Esophagus (tissue), 2 donors: ENCODE measurements at regions not wholly inside any gene's neighbourhood (a gene's known extent, or its start where the extent isn't known, plus 50 kb on each side); places are given as distances from the start of the nearest gene placed in this dataset.
"Not testable (repeated sequence)": the region's sequence is repeated elsewhere in the genome, so short reads cannot be mapped to it uniquely, and the experiment has no call there.

Experiments
- H3K27ac ChIP-seq, 2 donors: one replicate each; pipeline ENCODE4 v1.5.1; 2013; ENCODE audit warnings: low read depth in 2 of 2, mild to moderate bottlenecking in 2 of 2, inconsistent platforms in 1 of 2, low read length in 1 of 2, moderate library complexity in 1 of 2
- H3K27me3 ChIP-seq, 2 donors: one replicate each; pipeline ENCODE4 v1.6.1; 2013; ENCODE audit warnings: low read length in 2 of 2, control low read depth in 1 of 2, mild to moderate bottlenecking in 1 of 2; ENCODE audit not compliant: insufficient read depth in 2 of 2, control insufficient read depth in 1 of 2
- H3K36me3 ChIP-seq, 2 donors: one replicate each; pipeline ENCODE4 v1.6.1; 2013; ENCODE audit warnings: low read length in 1 of 2; ENCODE audit not compliant: control insufficient read depth in 2 of 2, insufficient read depth in 2 of 2
- H3K4me1 ChIP-seq, 2 donors: one replicate each; pipeline ENCODE4 v1.6.1; 2013; ENCODE audit warnings: low read length in 1 of 2; ENCODE audit not compliant: control insufficient read depth in 2 of 2, insufficient read depth in 2 of 2
- H3K4me3 ChIP-seq, 2 donors: one replicate each; pipeline ENCODE4 v1.5.1; 2013; ENCODE audit warnings: low read length in 2 of 2, mild to moderate bottlenecking in 2 of 2, low read depth in 1 of 2, moderate library complexity in 1 of 2
- H3K9me3 ChIP-seq, 2 donors: one replicate each; pipeline ENCODE4 v1.6.1; 2013; ENCODE audit warnings: mild to moderate bottlenecking in 2 of 2, low read depth in 1 of 2, low read length in 1 of 2, moderate library complexity in 1 of 2; ENCODE audit not compliant: control insufficient read depth in 2 of 2, insufficient read depth in 1 of 2
- WGBS, 2 donors: extraction: QIAGEN DNeasy Blood & Tissue Kit; methylation state at CpG; one replicate each; pipeline ENCODE4 v1.1.7; 2013; 5-methylcytosine and 5-hydroxymethylcytosine counted together
- donor health status: healthy with polysubstance abuse.
- donor health status: Bipolar disorder and iron deficiency.

DNA sequence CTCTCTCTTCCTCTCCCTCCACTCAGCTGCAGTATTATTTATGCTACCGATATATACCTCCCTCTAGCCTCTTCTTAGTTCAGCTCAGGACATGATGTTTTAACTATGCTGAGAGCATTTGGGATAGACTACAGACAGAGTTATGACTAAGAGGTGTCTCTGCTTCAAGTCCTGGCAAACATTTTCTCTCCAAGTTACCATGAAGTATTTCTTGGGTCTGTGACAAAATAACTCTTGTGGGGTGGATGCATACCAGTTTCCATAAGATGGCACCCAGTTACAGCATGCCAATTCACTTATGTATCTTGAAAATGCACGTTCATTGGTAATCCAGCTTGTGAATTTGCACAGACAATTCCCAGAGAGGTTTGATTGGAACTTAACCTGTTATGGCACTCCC, 737.6 kb downstream of the SLC4A3 start:
- Histone ChIP-seq H3K27ac (no peak overlapping the region), H3K36me3 (no peaks in the 10 kb centered on the region), H3K9me3 (no peaks in the 10 kb centered on the region), H3K4me3 (no peak overlapping the region), H3K4me1 (no peaks in the 10 kb centered on the region), H3K27me3 (no peaks in the 10 kb centered on the region)
- WGBS, 2 donors = 41 to 66% methylated on average over 2 of the region's 2 CpGs

DNA sequence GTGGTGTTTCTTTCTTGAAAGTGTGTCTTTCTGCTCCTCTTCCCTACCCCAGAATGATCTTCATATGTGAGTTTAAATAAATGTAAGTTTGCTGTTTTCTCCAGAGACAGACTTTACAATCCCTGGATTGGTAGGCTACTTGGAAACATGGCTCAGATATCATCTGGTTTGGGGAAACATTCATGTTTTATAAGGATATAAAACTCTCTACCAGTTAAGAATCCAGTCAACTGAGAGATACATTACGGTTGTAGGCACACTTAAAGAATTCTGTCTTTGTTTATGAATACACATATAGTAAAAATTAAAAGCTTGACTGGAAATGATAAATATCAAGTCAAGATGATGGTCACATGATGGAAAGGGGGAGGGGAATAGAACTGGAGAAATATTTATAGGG, 739.3 kb downstream of the SLC4A3 start:
- H3K36me3 ChIP-seq = no peaks in the 10 kb centered on the region
- no peaks in the 10 kb centered on the region for H3K4me1 ChIP-seq
- no peak overlapping the region for H3K4me3 ChIP-seq
- H3K27ac ChIP-seq = no peak overlapping the region
- H3K27me3 ChIP-seq = no peaks in the 10 kb centered on the region
- 91 to 93% methylated on average over 1 of the region's 1 CpG for WGBS, 2 donors
- no peaks in the 10 kb centered on the region for H3K9me3 ChIP-seq

DNA sequence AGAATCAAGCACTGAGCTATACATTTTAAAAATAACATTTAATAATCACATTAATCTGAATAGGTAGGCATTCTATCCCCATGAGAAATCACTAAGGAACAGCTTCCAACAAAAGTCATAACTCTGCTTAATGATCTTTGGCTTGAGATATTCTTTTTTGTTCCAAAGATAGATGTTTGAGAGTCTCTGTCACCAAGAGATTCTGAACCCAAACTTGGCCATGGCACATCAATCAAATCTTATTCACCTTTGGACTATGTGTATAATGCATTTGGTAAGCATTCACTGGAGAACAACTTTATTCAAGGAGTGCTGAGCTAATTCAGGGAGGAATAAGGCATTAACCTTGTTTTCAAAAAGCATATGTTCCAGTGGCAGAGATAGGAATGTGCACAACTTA, 743.3 kb downstream of the SLC4A3 start:
- Histone ChIP-seq H3K27me3 (no peaks in the 10 kb centered on the region), H3K4me1 (no peaks in the 10 kb centered on the region), H3K9me3 (no peaks in the 10 kb centered on the region), H3K27ac (no peak overlapping the region), H3K4me3 (no peak overlapping the region), H3K36me3 (no peaks in the 10 kb centered on the region)

DNA sequence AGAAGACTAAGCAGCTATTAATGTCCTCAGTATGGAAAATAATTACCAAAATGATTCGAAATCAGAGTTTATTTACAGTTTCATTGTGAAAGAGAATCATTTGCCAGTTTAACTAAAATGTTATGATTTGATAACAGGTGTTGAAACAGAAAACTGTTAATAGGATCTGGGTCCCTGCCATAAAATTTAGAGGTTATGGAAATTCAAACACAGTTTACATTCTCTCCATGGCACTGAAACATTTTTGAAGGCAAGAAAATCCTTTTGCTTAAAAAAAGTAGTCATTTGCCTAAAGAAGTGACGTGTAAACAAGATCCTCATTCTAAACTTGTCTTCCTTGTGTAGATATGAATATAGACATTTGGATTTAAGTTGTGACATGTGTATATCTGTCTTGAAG, 743.8 kb downstream of the SLC4A3 start:
- H3K9me3 ChIP-seq = no peaks in the 10 kb centered on the region
- H3K4me1 ChIP-seq = no peaks in the 10 kb centered on the region
- H3K36me3 ChIP-seq = no peaks in the 10 kb centered on the region
- H3K27ac ChIP-seq = no peak overlapping the region
- WGBS, 2 donors = 56 to 60% methylated on average over 2 of the region's 2 CpGs
- no peaks in the 10 kb centered on the region for H3K27me3 ChIP-seq
- H3K4me3 ChIP-seq = no peak overlapping the region

DNA sequence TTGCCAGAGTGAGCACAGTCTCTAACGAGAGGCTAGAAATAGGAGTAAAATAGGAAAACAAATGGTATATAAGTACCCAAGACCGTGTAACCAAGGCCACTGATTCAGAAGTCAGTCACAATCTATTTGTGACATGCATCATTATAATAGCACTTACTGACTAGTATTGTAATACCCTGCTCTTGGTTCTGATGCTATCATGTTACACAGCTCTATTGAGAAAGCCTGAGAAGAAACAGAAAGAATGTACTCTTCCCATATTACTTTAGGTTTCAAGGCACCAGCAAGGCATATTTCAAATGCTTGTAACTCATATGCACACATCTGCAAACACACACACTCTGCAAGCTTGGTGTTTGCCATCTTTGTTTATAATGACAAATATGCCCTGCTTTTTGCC, 746.4 kb downstream of the SLC4A3 start:
- Histone ChIP-seq H3K27me3 (no peaks in the 10 kb centered on the region), H3K27ac (no peak overlapping the region), H3K36me3 (no peaks in the 10 kb centered on the region), H3K4me3 (no peak overlapping the region), H3K9me3 (no peaks in the 10 kb centered on the region), H3K4me1 (no peaks in the 10 kb centered on the region)
- 63 to 81% methylated on average over 2 of the region's 2 CpGs for WGBS, 2 donors

DNA sequence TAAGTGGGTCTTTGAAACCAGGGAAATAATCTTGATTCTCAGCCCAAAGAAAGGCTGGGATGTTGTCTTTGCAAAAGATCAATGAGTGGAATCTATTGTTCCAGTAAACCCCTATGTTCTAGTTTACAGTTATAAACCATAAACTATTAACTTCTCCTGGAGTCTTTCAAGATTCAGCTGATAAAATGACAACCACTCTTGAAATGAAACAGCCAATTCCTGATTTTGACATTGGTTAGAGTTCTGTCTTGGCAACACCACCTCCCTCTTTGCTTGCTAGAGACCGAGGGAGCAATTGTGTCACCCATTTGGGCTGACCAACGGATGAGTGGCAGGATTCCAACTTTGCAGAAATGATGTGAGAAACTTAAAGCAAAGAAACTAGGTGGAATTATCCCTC, 746.9 kb downstream of the SLC4A3 start:
- H3K9me3 ChIP-seq = no peaks in the 10 kb centered on the region
- no peaks in the 10 kb centered on the region for H3K27me3 ChIP-seq
- 60 to 67% methylated on average over 2 of the region's 2 CpGs for WGBS, 2 donors
- no peaks in the 10 kb centered on the region for H3K36me3 ChIP-seq
- H3K27ac ChIP-seq = no peak overlapping the region
- H3K4me1 ChIP-seq = no peaks in the 10 kb centered on the region
- H3K4me3 ChIP-seq = no peak overlapping the region

DNA sequence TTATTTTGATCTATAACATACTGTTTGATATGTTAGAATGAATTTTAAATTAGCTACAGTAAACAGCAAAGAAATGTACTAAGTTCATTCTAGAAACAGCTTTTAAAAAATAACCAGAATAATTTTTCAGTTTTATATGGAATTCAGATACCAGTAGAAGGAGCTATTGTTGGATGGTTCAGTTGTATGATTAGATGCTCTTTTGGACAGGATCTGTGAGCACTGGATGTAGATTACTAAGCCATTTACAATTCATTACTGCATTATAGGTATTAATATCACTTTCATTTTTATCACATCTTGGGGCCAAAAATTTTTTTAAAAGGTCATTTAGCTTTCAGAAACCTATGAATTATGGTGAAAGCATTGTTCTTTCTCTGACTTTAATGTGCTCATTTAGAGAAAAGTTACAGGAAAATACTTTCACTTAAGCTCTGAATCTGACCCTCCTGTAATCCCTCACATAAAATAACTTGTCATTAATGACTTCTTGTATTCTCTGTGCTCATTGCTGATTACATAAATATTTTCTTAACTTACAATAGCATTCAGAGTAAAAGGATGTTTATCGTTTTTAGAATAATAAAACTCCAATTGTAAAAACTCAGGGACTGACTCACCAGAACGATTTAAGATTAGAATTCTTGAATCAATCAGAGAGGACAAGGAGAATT, 750.2 kb downstream of the SLC4A3 start:
- H3K9me3 ChIP-seq = no peaks in the 10 kb centered on the region
- no peaks in the 10 kb centered on the region for H3K4me1 ChIP-seq
- no peak overlapping the region for H3K27ac ChIP-seq
- H3K27me3 ChIP-seq = no peaks in the 10 kb centered on the region
- H3K36me3 ChIP-seq = no peaks in the 10 kb centered on the region
- 45 to 59% methylated on average over 2 of the region's 2 CpGs for WGBS, 2 donors
- no peak overlapping the region for H3K4me3 ChIP-seq

DNA sequence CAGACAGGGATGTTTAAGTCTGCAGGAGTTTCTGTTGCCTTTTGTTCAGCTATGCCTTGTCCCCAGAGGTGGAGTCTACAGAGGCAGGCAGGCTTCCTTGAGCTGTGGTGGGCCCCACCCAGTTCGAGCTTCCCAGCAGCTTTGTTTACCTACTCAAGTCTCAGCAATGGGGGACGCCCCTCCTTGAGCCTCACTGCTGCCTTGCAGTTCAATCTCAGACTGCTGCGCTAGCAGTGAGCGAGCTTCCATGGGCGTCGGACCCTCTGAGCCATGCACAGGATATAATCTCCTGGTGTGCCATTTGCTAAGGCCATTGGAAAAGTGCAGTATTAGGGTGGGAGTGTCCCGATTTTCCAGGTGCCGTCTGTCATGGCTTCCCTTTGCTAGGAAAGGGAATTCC, 760.3 kb downstream of the SLC4A3 start:
- not testable (repeated sequence) for H3K27ac ChIP-seq, H3K9me3 ChIP-seq, H3K4me1 ChIP-seq, H3K36me3 ChIP-seq, H3K4me3 ChIP-seq, H3K27me3 ChIP-seq
- WGBS, 2 donors = 81 to 94% methylated on average over 8 of the region's 8 CpGs

DNA sequence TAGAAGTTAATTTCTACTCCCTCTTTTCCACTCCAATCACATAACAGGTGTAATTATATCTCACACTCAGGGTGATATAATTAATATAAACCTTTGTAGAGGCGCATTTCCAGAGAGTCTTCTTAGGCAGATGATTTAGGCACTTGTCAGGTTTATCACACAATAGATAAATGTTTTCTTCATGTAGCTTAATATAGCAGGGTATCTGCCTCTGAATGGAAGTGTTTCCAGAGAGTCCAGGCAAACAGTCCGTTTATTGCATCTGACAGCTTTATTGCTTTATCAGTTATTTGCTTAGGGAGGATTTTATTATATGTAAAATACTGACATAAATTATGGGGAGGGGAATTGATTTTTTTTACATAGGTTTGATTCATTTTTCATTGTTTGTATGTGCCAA, 766.3 kb downstream of the SLC4A3 start:
- H3K27ac ChIP-seq = no peak overlapping the region

DNA sequence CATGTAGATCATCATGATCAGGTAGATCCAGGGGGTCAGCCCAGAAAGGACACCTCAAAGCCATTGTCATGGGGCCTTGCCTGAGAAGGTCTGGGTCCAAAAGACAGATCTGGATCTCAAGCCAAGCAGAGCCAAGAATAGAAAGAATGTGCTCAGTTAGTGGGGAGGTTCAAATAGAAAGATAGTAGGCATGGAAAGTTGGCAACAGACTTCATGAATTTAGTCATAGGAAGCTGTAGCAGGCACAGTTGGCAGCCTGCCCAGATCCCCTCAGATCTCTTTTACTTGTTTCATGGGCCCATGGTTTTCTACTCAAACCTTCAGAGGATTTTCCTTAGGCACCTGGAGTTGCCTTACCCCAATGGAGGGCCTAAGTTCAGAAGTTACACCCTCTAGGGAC, 767.0 kb downstream of the SLC4A3 start:
- no peak overlapping the region for H3K27ac ChIP-seq

More for the DNA sequence above, 766.3 kb downstream of the SLC4A3 start:
- no peaks in the 10 kb centered on the region for H3K27me3 ChIP-seq
- WGBS, 2 donors = 78 to 86% methylated on average over 2 of the region's 2 CpGs
- no peaks in the 10 kb centered on the region for H3K4me1 ChIP-seq
- H3K4me3 ChIP-seq = no peak overlapping the region
- no peaks in the 10 kb centered on the region for H3K36me3 ChIP-seq
- H3K9me3 ChIP-seq = no peaks in the 10 kb centered on the region

More for the DNA sequence above, 767.0 kb downstream of the SLC4A3 start:
- H3K4me1 ChIP-seq = no peaks in the 10 kb centered on the region
- H3K36me3 ChIP-seq = no peaks in the 10 kb centered on the region
- H3K9me3 ChIP-seq = no peaks in the 10 kb centered on the region
- H3K27me3 ChIP-seq = no peaks in the 10 kb centered on the region
- H3K4me3 ChIP-seq = no peak overlapping the region
